OCI-LY3 (cell line): ENCODE measurements at regions not wholly inside any gene's neighbourhood (a gene's known extent, or its start where the extent isn't known, plus 50 kb on each side); places are given as distances from the start of the nearest gene placed in this dataset.

ENCODE experiments used
- H2AFZ ChIP-seq: fragments of 200-600, 300-600 bp; shearing (Covaris generic); 2 replicates; pipeline ENCODE4 v1.6.0; 2014; ENCODE audit warnings: antibody characterized with exemption, low read depth, low read length
- H3K27ac ChIP-seq: fragments of 200-600, 300-600 bp; sonication (generic); 2 replicates; pipeline ENCODE4 v1.5.1; 2014; ENCODE audit warnings: mild to moderate bottlenecking, low read length, moderate library complexity, mixed read lengths
- H3K27me3 ChIP-seq: fragments of 200-600, 300-600 bp; sonication (generic); 2 replicates; pipeline ENCODE4 v1.6.1; 2014; ENCODE audit warnings: low read depth, low read length, mixed read lengths
- H3K36me3 ChIP-seq: fragments of 200-600, 300-600 bp; sonication (generic); replicated peaks from 2 replicates; pipeline ENCODE3; 2014; ENCODE audit warnings: low read depth, low read length, mixed read lengths
- H3K4me1 ChIP-seq: fragments of 300-600, 200-600 bp; sonication (generic); 2 replicates; pipeline ENCODE4 v1.6.1; 2014; ENCODE audit warnings: low read length, mixed read lengths
- H3K4me2 ChIP-seq: fragments of 200-600, 300-600 bp; sonication (generic); 2 replicates; pipeline ENCODE4 v1.6.1; 2014; ENCODE audit warnings: low read length, mixed read lengths
- H3K4me3 ChIP-seq: fragments of 300-600, 200-600 bp; sonication (generic); 2 replicates; pipeline ENCODE4 v1.5.1; 2014; ENCODE audit warnings: antibody characterized with exemption, mild to moderate bottlenecking, low read length, moderate library complexity
- H3K79me2 ChIP-seq: fragments of 300-600, 200-600 bp; shearing (Covaris generic); 2 replicates; pipeline ENCODE4 v1.6.1; 2014; ENCODE audit warnings: mild to moderate bottlenecking, low read length, mixed read lengths
- H3K9ac ChIP-seq: fragments of 300-600, 200-600 bp; shearing (Covaris generic); 2 replicates; pipeline ENCODE4 v1.6.0; 2014; ENCODE audit warnings: mild to moderate bottlenecking, low read length, moderate library complexity
- H3K9me3 ChIP-seq: fragments of 200-600, 300-600 bp; shearing (Covaris generic); 2 replicates; pipeline ENCODE4 v1.6.1; 2014; ENCODE audit warnings: low read length, mixed read lengths; ENCODE audit not compliant: insufficient read depth
- H4K20me1 ChIP-seq: fragments of 200-600, 300-600 bp; sonication (generic); 2 replicates; pipeline ENCODE4 v1.6.1; 2016; ENCODE audit warnings: low read length, mixed read lengths; ENCODE audit not compliant: insufficient read depth
- CTCF ChIP-seq: fragments of 200-600, 300-600 bp; sonication (generic); IDR thresholded peaks from 2 replicates; pipeline ENCODE4 v1.5.1; 2014; ENCODE audit warnings: antibody characterized with exemption, low read length, low read depth
- EZH2phosphoT487 ChIP-seq: fragments of 200-600 bp; shearing (Covaris generic); IDR thresholded peaks from 2 replicates; pipeline ENCODE4 v1.6.1; 2018; ENCODE audit warnings: antibody characterized with exemption, mixed run types, low read depth

GRCh38 chr18:6623278-6623677, 106.2 kb upstream of the ARHGAP28 start:
- Histone ChIP-seq H4K20me1 (no peaks in the 10 kb centered on the region), H3K9ac (no peak overlapping the region), H2AFZ (no peak overlapping the region), H3K79me2 (no peaks in the 10 kb centered on the region), H3K9me3 (no peaks in the 10 kb centered on the region), H3K27me3 (no peaks in the 10 kb centered on the region), H3K4me1 (no peaks in the 10 kb centered on the region), H3K36me3 (no peaks in the 10 kb centered on the region), H3K4me3 (no peak overlapping the region), H3K4me2 (no peak overlapping the region), H3K27ac (no peak overlapping the region)
- TF ChIP-seq CTCF, result no peak
- TF ChIP-seq EZH2phosphoT487, result no peak

GRCh38 chr18:6624271-6624660, 105.2 kb upstream of the ARHGAP28 start:
- no peaks in the 10 kb centered on the region for H3K4me1 ChIP-seq
- no peak overlapping the region for H3K9ac ChIP-seq
- no peaks in the 10 kb centered on the region for H4K20me1 ChIP-seq
- no peaks in the 10 kb centered on the region for H3K27me3 ChIP-seq
- no peak overlapping the region for H3K4me2 ChIP-seq
- no peak overlapping the region for H3K27ac ChIP-seq
- no peaks in the 10 kb centered on the region for H3K79me2 ChIP-seq
- TF ChIP-seq EZH2phosphoT487, result no peak
- TF ChIP-seq CTCF, result no peak
- no peak overlapping the region for H2AFZ ChIP-seq
- no peaks in the 10 kb centered on the region for H3K36me3 ChIP-seq
- H3K9me3 ChIP-seq, result no peaks in the 10 kb centered on the region
- H3K4me3 ChIP-seq, result no peak overlapping the region

GRCh38 chr18:6624661-6625311, 104.7 kb upstream of the ARHGAP28 start:
- no peaks in the 10 kb centered on the region for H4K20me1 ChIP-seq
- no peaks in the 10 kb centered on the region for H3K36me3 ChIP-seq
- H3K27me3 ChIP-seq, result no peaks in the 10 kb centered on the region
- no peak overlapping the region for H3K4me2 ChIP-seq
- no peaks in the 10 kb centered on the region for H3K4me1 ChIP-seq
- no peaks in the 10 kb centered on the region for H3K9me3 ChIP-seq
- TF ChIP-seq EZH2phosphoT487, result no peak
- no peak for TF ChIP-seq CTCF
- H3K79me2 ChIP-seq, result no peaks in the 10 kb centered on the region
- no peak overlapping the region for H3K27ac ChIP-seq
- no peak overlapping the region for H3K9ac ChIP-seq
- no peak overlapping the region for H2AFZ ChIP-seq
- no peak overlapping the region for H3K4me3 ChIP-seq

- TF ChIP-seq CTCF (no peak), EZH2phosphoT487 (no peak)
- Histone ChIP-seq H2AFZ (no peak overlapping the region), H3K4me3 (no peak overlapping the region), H3K9ac (no peak overlapping the region), H3K4me1 (no peaks in the 10 kb centered on the region), H3K27me3 (no peaks in the 10 kb centered on the region), H3K36me3 (no peaks in the 10 kb centered on the region), H3K79me2 (no peaks in the 10 kb centered on the region), H3K27ac (no peak overlapping the region), H3K9me3 (no peaks in the 10 kb centered on the region), H3K4me2 (no peak overlapping the region), H4K20me1 (no peaks in the 10 kb centered on the region)
Measured at GRCh38 chr18:6625481-6625880, 104.0 kb upstream of the ARHGAP28 start.
